AG10803 (cell line): ENCODE measurements at regions not wholly inside any gene's neighbourhood (a gene's known extent, or its start where the extent isn't known, plus 50 kb on each side); places are given as distances from the start of the nearest gene placed in this dataset.

Source experiments
- DNase-seq: peaks from one replicate; pipeline ENCODE4 v3.0.0; 2010; ENCODE audit warnings: low read depth
- H3K4me3 ChIP-seq: 2 replicates; pipeline ENCODE4 v1.5.1; 2011; ENCODE audit warnings: mild to moderate bottlenecking, low read length, control low read depth
- CTCF ChIP-seq: conservative IDR thresholded peaks from 2 replicates; pipeline ENCODE4 v1.5.1; 2011; ENCODE audit warnings: mild to moderate bottlenecking, low read length, control low read depth, inconsistent platforms

DNA sequence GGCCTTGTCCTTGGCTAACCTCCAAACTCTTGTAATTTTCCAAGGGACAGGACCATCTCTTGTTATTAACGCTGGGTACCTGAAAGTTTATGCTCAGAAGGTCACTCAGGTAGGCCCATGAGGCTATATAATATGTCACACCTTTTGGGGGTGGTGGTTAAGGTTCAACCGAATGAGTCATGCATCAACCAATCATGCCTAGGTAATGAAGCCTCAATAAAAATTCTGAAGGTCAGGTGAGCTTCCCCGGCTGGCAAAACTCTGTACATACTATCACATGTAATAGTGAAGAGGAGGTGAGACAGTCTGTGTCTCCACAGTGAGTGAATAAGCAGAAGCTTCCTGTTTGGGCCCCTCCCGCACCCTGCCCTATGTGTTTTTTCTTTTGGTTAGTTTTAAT, 424.9 kb downstream of the PCDH17 start:
- no peak overlapping the region for H3K4me3 ChIP-seq
- TF ChIP-seq CTCF: no peak
- DNase-seq: no peak

GRCh38 chr13:58059624-58060023, 428.1 kb downstream of the PCDH17 start:
- no peak for TF ChIP-seq CTCF
- DNase-seq: no peak
- no peak overlapping the region for H3K4me3 ChIP-seq

DNA sequence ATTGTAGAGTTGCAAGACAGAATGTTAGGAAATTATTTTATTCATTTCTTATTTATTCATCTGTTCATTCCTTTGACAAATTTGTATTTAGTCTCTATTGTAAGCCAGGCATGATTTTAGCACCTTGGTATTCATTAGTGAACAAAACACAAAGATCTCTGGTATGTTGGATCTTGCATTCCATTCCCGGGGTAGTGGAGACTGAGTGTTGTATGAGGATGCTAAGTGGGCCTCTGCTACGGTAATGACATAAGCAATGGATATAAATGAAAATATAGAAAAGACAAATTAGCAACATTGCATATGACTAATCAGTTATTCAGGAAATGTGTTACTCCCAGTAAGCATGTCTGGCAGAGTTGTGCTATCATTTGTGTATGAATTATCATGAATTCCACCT, 449.3 kb downstream of the PCDH17 start:
- H3K4me3 ChIP-seq: no peak overlapping the region
- no peak for DNase-seq
- TF ChIP-seq CTCF: no peak

- DNase-seq: no peak
- no peak for TF ChIP-seq CTCF
- H3K4me3 ChIP-seq: no peak overlapping the region
Observed at GRCh38 chr13:58081301-58081820, 449.8 kb downstream of the PCDH17 start.

GRCh38 chr13:58083064-58083463, 451.5 kb downstream of the PCDH17 start:
- H3K4me3 ChIP-seq: no peak overlapping the region
- TF ChIP-seq CTCF: no peak
- no peak for DNase-seq

- DNase-seq: no peak
- no peak for TF ChIP-seq CTCF
- no peak overlapping the region for H3K4me3 ChIP-seq
Observed at GRCh38 chr13:58085274-58085673, 453.7 kb downstream of the PCDH17 start.

GRCh38 chr13:58085819-58086218, 454.3 kb downstream of the PCDH17 start:
- no peak overlapping the region for H3K4me3 ChIP-seq
- no peak for DNase-seq
- TF ChIP-seq CTCF: no peak
